ENCODE measurements at regions not wholly inside any gene's neighbourhood (a gene's known extent, or its start where the extent isn't known, plus 50 kb on each side); places are given as distances from the start of the nearest gene placed in this dataset.

- no peak for TF ChIP-seq CTCF (IDR thresholded peaks at IDR 0.05; ENCODE audit: low read depth, low read length)
- no peaks in the 10 kb centered on the region for H3K4me1 ChIP-seq (ENCODE audit: low read depth)
- DNase-seq (ENCODE audit: low read depth in 1 of 2, low spot score in 1 of 2), result no peak
- no peaks in the 10 kb centered on the region for H3K27me3 ChIP-seq
- H3K27ac ChIP-seq, result no peak overlapping the region
- H3K4me3 ChIP-seq, result no peak overlapping the region
- H3K9me3 ChIP-seq (ENCODE audit: low read depth), result no peaks in the 10 kb centered on the region
- H3K36me3 ChIP-seq, result no peaks in the 10 kb centered on the region
Measured at GRCh38 chrX:28246675-28247074, 265.4 kb upstream of the DCAF8L1 start.

GRCh38 chrX:28229217-28229616, 248.0 kb upstream of the DCAF8L1 start:
- Histone ChIP-seq H3K4me3 (no peak overlapping the region), H3K4me1 (ENCODE audit: low read depth) (no peaks in the 10 kb centered on the region), H3K27me3 (no peaks in the 10 kb centered on the region), H3K27ac (no peak overlapping the region), H3K36me3 (no peaks in the 10 kb centered on the region), H3K9me3 (ENCODE audit: low read depth) (no peaks in the 10 kb centered on the region)
- TF ChIP-seq CTCF (IDR thresholded peaks at IDR 0.05; ENCODE audit: low read depth, low read length), result no peak
- DNase-seq (ENCODE audit: low read depth in 1 of 2, low spot score in 1 of 2), result no peak

- Histone ChIP-seq H3K9me3 (ENCODE audit: low read depth) (no peaks in the 10 kb centered on the region), H3K27ac (no peak overlapping the region), H3K4me1 (ENCODE audit: low read depth) (no peaks in the 10 kb centered on the region), H3K36me3 (no peaks in the 10 kb centered on the region), H3K27me3 (no peaks in the 10 kb centered on the region), H3K4me3 (no peak overlapping the region)
- no peak for DNase-seq (ENCODE audit: low read depth in 1 of 2, low spot score in 1 of 2)
- TF ChIP-seq CTCF (IDR thresholded peaks at IDR 0.05; ENCODE audit: low read depth, low read length), result no peak
Measured at GRCh38 chrX:28225513-28225912, 244.3 kb upstream of the DCAF8L1 start.

GRCh38 chrX:28223991-28224390, 242.7 kb upstream of the DCAF8L1 start:
- Histone ChIP-seq H3K9me3 (ENCODE audit: low read depth) (no peaks in the 10 kb centered on the region), H3K4me3 (no peak overlapping the region), H3K27me3 (no peaks in the 10 kb centered on the region), H3K27ac (no peak overlapping the region), H3K36me3 (no peaks in the 10 kb centered on the region), H3K4me1 (ENCODE audit: low read depth) (no peaks in the 10 kb centered on the region)
- no peak for TF ChIP-seq CTCF (IDR thresholded peaks at IDR 0.05; ENCODE audit: low read depth, low read length)
- DNase-seq (ENCODE audit: low read depth in 1 of 2, low spot score in 1 of 2), result no peak

- Histone ChIP-seq H3K27me3 (no peaks in the 10 kb centered on the region), H3K4me1 (ENCODE audit: low read depth) (no peaks in the 10 kb centered on the region), H3K4me3 (no peak overlapping the region), H3K27ac (no peak overlapping the region), H3K36me3 (no peaks in the 10 kb centered on the region), H3K9me3 (ENCODE audit: low read depth) (no peaks in the 10 kb centered on the region)
- DNase-seq (ENCODE audit: low read depth in 1 of 2, low spot score in 1 of 2), result no peak
- TF ChIP-seq CTCF (IDR thresholded peaks at IDR 0.05; ENCODE audit: low read depth, low read length), result no peak
Measured at GRCh38 chrX:28223469-28223868, 242.2 kb upstream of the DCAF8L1 start.

- Histone ChIP-seq H3K4me1 (ENCODE audit: low read depth) (peaks cover 3% of the 10 kb centered on the region), H3K27me3 (no peaks in the 10 kb centered on the region), H3K36me3 (no peaks in the 10 kb centered on the region), H3K27ac (no peak overlapping the region), H3K4me3 (no peak overlapping the region), H3K9me3 (ENCODE audit: low read depth) (no peaks in the 10 kb centered on the region)
- DNase-seq (ENCODE audit: low read depth in 1 of 2, low spot score in 1 of 2), result no peak
- TF ChIP-seq CTCF (IDR thresholded peaks at IDR 0.05; ENCODE audit: low read depth, low read length), result no peak
Measured at GRCh38 chrX:28205905-28206304, 224.7 kb upstream of the DCAF8L1 start.
